Esophagus squamous epithelium (tissue), 5 donors: ENCODE measurements at regions not wholly inside any gene's neighbourhood (a gene's known extent, or its start where the extent isn't known, plus 50 kb on each side); places are given as distances from the start of the nearest gene placed in this dataset.
"Not testable (repeated sequence)": the region's sequence is repeated elsewhere in the genome, so short reads cannot be mapped to it uniquely, and the experiment has no call there.

Source experiments
- DNase-seq: peaks from one replicate; lab custom pipeline; 2025; lab: John Stamatoyannopoulos, UW
- H3K27ac ChIP-seq, 4 donors: fragments of 200-600 bp; sonication (generic); one replicate each; pipeline ENCODE4 v1.5.1; 2016 to 2019; ENCODE audit warnings: mild to moderate bottlenecking in 1 of 4
- H3K27me3 ChIP-seq, 4 donors: fragments of 200-600 bp; sonication (generic); 1 replicate in 3 of 4; 2 replicates in 1 of 4; pipeline versions ENCODE4 v1.5.1 to v1.6.0; 2017 to 2021; ENCODE audit warnings: antibody characterized with exemption in 1 of 4
- H3K36me3 ChIP-seq, 3 donors: fragments of 200-600 bp; sonication (generic); one replicate each; pipeline ENCODE4 v1.5.1; 2016 to 2019
- H3K4me1 ChIP-seq, 3 donors: fragments of 200-600 bp; sonication (generic); one replicate each; pipeline ENCODE4 v1.5.1; 2017 to 2019
- H3K4me3 ChIP-seq, 4 donors: fragments of 200-600 bp; sonication (generic); 1 replicate in 3 of 4; 2 replicates in 1 of 4; pipeline ENCODE4 v1.5.1; 2016 to 2019; ENCODE audit warnings: mild to moderate bottlenecking in 2 of 4, moderate library complexity in 1 of 4
- H3K9me3 ChIP-seq, 3 donors: fragments of 200-600 bp; sonication (generic); one replicate each; pipeline ENCODE4 v1.5.1; 2016 to 2019
- CTCF ChIP-seq, 6 experiments: fragments of 450-650 bp in 4 of 6; fragments of 200-600 bp in 2 of 6; sonication (generic) in 2 of 6; IDR thresholded peaks; one replicate each; pipeline ENCODE4 v1.5.1; 2016 to 2019; ENCODE audit warnings: antibody characterized with exemption in 6 of 6, mild to moderate bottlenecking in 4 of 6, moderate library complexity in 4 of 6
- POLR2A ChIP-seq, 4 donors: fragments of 450-650 bp; IDR thresholded peaks; one replicate each; pipeline ENCODE4 v1.6.1; 2017; ENCODE audit warnings: antibody characterized with exemption in 4 of 4, mild to moderate bottlenecking in 4 of 4, moderate library complexity in 3 of 4
- WGBS, 2 donors: methylation state at CpG; one replicate each; pipeline ENCODE4 v1.1.5; 2018; 5-methylcytosine and 5-hydroxymethylcytosine counted together
- intact Hi-C: fragments of 100-400 bp; cut with DNase I; formaldehyde crosslinking; loops from one replicate; pipeline ENCODE4 v1.15.0; 2022
- donor health status: DM: yes; HTN: yes; CAD: no.

DNA sequence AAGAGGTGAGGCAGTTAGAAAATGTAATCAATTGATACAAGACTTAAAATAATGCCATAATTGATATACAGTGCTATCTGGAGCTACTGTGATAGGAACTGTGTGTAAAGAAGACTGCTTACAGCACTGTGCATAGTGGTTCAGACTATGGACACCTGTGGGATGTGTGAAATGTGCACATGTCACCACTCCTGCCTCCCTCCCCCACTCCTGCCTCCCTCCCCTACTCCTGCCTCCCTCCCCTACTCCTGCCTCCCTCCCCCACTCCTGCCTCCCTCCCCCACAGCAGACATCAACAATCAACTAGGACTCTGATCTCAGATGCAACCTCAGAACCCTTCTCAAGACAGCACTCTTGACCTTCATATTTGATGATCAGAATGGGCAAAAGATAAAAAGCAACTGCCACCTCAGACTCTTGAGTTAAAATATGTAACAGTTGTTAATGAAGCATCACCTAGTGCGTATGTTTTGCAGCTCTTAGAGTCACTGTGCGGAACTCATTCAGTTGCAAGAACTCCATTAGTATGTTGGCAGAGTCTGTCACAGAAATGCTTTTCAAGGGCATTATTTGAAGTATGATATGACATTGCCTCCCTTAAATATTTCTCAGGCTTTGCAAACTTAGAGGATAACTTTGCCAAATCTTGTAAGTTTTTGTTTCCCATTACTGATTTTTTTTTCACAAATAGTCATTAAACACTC lies 255.2 kb upstream of the DDHD1 start:
- Histone ChIP-seq H3K27ac (no peak overlapping the region), H3K4me1 (peaks cover 0 to 6% (median 0%) of the 10 kb centered on the region in 3 donors), H3K27me3 (no peaks in the 10 kb centered on the region), H3K36me3 (no peaks in the 10 kb centered on the region), H3K9me3 (no peaks in the 10 kb centered on the region), H3K4me3 (no peak overlapping the region)
- WGBS, 2 donors, result 92 to 97% methylated on average over 2 of the region's 2 CpGs
- intact Hi-C loops, result no loop called here
- no peak for TF ChIP-seq CTCF (IDR thresholded peaks at IDR 0.05)
- DNase-seq, result no peak

- DNase-seq, result no peak
- H3K4me3 ChIP-seq, result no peak overlapping the region
- no peak for TF ChIP-seq CTCF (IDR thresholded peaks at IDR 0.05)
- no peak for TF ChIP-seq POLR2A (IDR thresholded peaks at IDR 0.05)
- H3K4me1 ChIP-seq, result no peaks in the 10 kb centered on the region
- 73 to 79% methylated on average over 1 of the region's 1 CpG for WGBS, 2 donors
- no peak overlapping the region for H3K27ac ChIP-seq
- intact Hi-C loops, result no loop called here
- no peaks in the 10 kb centered on the region for H3K36me3 ChIP-seq
- no peaks in the 10 kb centered on the region for H3K9me3 ChIP-seq
- no peaks in the 10 kb centered on the region for H3K27me3 ChIP-seq
Measured at GRCh38 chr14:53406519-53406918, 253.4 kb upstream of the DDHD1 start.

GRCh38 chr14:53401646-53402045 lies 248.5 kb upstream of the DDHD1 start:
- Histone ChIP-seq H3K36me3 (no peaks in the 10 kb centered on the region), H3K4me1 (no peaks in the 10 kb centered on the region), H3K9me3 (no peaks in the 10 kb centered on the region), H3K4me3 (no peak overlapping the region), H3K27ac (no peak overlapping the region), H3K27me3 (no peaks in the 10 kb centered on the region)
- no peak for DNase-seq
- 50 to 57% methylated on average over 3 of the region's 3 CpGs for WGBS, 2 donors
- no peak for TF ChIP-seq CTCF (IDR thresholded peaks at IDR 0.05)
- TF ChIP-seq POLR2A (IDR thresholded peaks at IDR 0.05), result no peak
- intact Hi-C loops, result no loop called here

DNA sequence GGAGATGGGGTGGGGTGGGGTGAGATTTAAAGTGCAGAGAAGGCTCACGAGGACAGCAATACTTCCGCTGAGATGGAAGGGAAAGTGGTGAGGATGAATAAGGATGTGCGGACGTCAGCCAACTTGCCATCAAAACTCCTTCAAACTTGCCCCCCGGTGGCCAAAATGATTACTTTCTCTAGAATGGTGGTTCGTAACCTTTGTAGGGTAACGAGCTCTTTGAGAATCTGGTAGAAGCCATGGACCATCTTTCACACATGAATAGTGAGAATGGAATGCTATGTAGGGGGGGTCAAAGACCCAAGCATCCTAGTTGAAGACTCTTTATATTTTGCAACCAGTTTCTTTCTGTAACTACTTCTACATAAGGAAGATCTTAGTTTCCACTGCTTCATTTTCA lies 245.9 kb upstream of the DDHD1 start:
- intact Hi-C loops, result no loop called here
- H3K27ac ChIP-seq, result no peak overlapping the region
- TF ChIP-seq POLR2A (IDR thresholded peaks at IDR 0.05) (no peak), CTCF (IDR thresholded peaks at IDR 0.05) (peak in 1 of 6 experiments; percentile 18)
- no peak for DNase-seq
- 54 to 74% methylated on average over 7 of the region's 7 CpGs for WGBS, 2 donors
- no peaks in the 10 kb centered on the region for H3K27me3 ChIP-seq
- H3K4me3 ChIP-seq, result no peak overlapping the region
- H3K4me1 ChIP-seq, result no peaks in the 10 kb centered on the region
- no peaks in the 10 kb centered on the region for H3K36me3 ChIP-seq
- H3K9me3 ChIP-seq, result peaks cover 0 to 12% (median 12%) of the 10 kb centered on the region in 3 donors

DNA sequence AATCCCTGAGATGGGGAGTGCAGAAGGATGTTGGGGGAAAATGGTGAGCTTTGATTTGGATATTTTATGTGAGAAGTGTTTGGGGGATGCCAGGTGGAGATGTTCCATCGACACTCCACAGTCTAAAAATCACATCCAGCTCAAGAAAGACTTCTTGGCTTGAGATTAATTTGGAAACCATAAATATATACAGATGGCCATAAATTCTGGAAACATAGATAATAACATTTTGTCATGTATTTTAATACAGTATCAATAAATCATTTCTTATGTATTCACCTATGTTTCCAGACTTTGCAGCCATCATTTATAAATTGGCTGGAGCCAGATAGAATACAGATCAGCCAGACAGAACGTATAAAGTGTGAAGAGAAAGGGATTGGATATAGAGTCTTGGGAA lies 245.5 kb upstream of the DDHD1 start:
- H3K27ac ChIP-seq, result no peak overlapping the region
- TF ChIP-seq CTCF (IDR thresholded peaks at IDR 0.05) (no peak), POLR2A (IDR thresholded peaks at IDR 0.05) (no peak)
- intact Hi-C loops, result no loop called here
- no peaks in the 10 kb centered on the region for H3K36me3 ChIP-seq
- H3K27me3 ChIP-seq, result no peaks in the 10 kb centered on the region
- no peaks in the 10 kb centered on the region for H3K4me1 ChIP-seq
- DNase-seq, result no peak
- 74 to 76% methylated on average over 2 of the region's 2 CpGs for WGBS, 2 donors
- H3K4me3 ChIP-seq, result no peak overlapping the region
- peaks cover 0 to 12% (median 12%) of the 10 kb centered on the region in 3 donors for H3K9me3 ChIP-seq

DNA sequence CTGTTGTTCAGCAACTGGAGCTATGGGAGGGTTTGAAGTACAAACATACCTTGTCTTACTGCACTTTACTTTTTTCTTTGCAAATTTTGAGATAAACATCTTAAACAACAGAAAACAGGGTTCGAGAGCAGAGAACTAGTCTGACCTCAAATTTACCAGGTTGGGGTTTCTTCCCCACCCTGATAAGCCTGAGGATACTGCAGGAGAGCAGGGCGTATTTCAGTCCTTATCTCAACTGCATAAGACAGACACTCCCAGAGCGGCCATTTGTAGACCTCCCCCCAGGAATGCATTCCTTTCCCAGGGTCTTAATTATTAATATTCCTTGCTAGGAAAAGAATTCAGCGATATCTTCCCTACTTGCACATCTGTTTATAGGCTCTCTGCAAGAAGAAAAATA lies 242.1 kb upstream of the DDHD1 start:
- intact Hi-C loops, DNase-seq, H3K27ac ChIP-seq, H3K36me3 ChIP-seq, H3K4me3 ChIP-seq, H3K27me3 ChIP-seq: not testable (repeated sequence)
- Histone ChIP-seq H3K9me3 (peaks cover 0 to 12% (median 12%) of the 10 kb centered on the region in 3 donors), H3K4me1 (peaks cover 3 to 16% (median 4%) of the 10 kb centered on the region in 3 donors)
- 85 to 94% methylated on average over 4 of the region's 4 CpGs for WGBS, 2 donors
